ENCODE measurements at regions not wholly inside any gene's neighbourhood (a gene's known extent, or its start where the extent isn't known, plus 50 kb on each side); places are given as distances from the start of the nearest gene placed in this dataset.

- peak; percentile 82 for DNase-seq
Observed at GRCh38 chr6:1485678-1486077, 96.3 kb downstream of the FOXF2 start.

GRCh38 chr6:1486387-1486786 is 97.0 kb downstream of the FOXF2 start:
- no peak for DNase-seq

GRCh38 chr6:1487239-1487638 is 97.9 kb downstream of the FOXF2 start:
- no peak for DNase-seq

- DNase-seq = no peak
Observed at GRCh38 chr6:1491025-1491424, 101.6 kb downstream of the FOXF2 start.

GRCh38 chr6:1491591-1492319 is 102.4 kb downstream of the FOXF2 start:
- DNase-seq = no peak

GRCh38 chr6:1494671-1495070 is 105.3 kb downstream of the FOXF2 start:
- no peak for DNase-seq

- no peak for DNase-seq
Observed at GRCh38 chr6:1495344-1495743, 106.0 kb downstream of the FOXF2 start.

GRCh38 chr6:1496092-1496491 is 106.7 kb downstream of the FOXF2 start:
- DNase-seq = no peak

- DNase-seq = no peak
Observed at GRCh38 chr6:1496836-1497760, 107.7 kb downstream of the FOXF2 start.

GRCh38 chr6:1497761-1498105 is 108.4 kb downstream of the FOXF2 start:
- DNase-seq = no peak

GRCh38 chr6:1498491-1499113 is 109.2 kb downstream of the FOXF2 start:
- no peak for DNase-seq

GRCh38 chr6:1499777-1500176 is 109.9 kb upstream of the FOXC1 start:
- no peak for DNase-seq

GRCh38 chr6:1500913-1501312 is 108.8 kb upstream of the FOXC1 start:
- no peak for DNase-seq

- DNase-seq = no peak
Observed at GRCh38 chr6:1502041-1502440, 107.7 kb upstream of the FOXC1 start.

GRCh38 chr6:1503811-1504210 is 105.9 kb upstream of the FOXC1 start:
- DNase-seq = no peak

- DNase-seq = no peak
Observed at GRCh38 chr6:1504465-1504864, 105.2 kb upstream of the FOXC1 start.

- no peak for DNase-seq
Observed at GRCh38 chr6:1507251-1507650, 102.5 kb upstream of the FOXC1 start.

- DNase-seq = no peak
Observed at GRCh38 chr6:1509241-1509640, 100.5 kb upstream of the FOXC1 start.

- DNase-seq = no peak
Observed at GRCh38 chr6:1510239-1510638, 99.5 kb upstream of the FOXC1 start.

- no peak for DNase-seq
Observed at GRCh38 chr6:1513215-1513780, 96.4 kb upstream of the FOXC1 start.

- DNase-seq = no peak
Observed at GRCh38 chr6:1514078-1514477, 95.6 kb upstream of the FOXC1 start.

GRCh38 chr6:1515280-1515679 is 94.4 kb upstream of the FOXC1 start:
- DNase-seq = no peak

GRCh38 chr6:1515781-1516180 is 93.9 kb upstream of the FOXC1 start:
- no peak for DNase-seq
